ENCODE measurements at regions not wholly inside any gene's neighbourhood (a gene's known extent, or its start where the extent isn't known, plus 50 kb on each side); places are given as distances from the start of the nearest gene placed in this dataset.

DNA sequence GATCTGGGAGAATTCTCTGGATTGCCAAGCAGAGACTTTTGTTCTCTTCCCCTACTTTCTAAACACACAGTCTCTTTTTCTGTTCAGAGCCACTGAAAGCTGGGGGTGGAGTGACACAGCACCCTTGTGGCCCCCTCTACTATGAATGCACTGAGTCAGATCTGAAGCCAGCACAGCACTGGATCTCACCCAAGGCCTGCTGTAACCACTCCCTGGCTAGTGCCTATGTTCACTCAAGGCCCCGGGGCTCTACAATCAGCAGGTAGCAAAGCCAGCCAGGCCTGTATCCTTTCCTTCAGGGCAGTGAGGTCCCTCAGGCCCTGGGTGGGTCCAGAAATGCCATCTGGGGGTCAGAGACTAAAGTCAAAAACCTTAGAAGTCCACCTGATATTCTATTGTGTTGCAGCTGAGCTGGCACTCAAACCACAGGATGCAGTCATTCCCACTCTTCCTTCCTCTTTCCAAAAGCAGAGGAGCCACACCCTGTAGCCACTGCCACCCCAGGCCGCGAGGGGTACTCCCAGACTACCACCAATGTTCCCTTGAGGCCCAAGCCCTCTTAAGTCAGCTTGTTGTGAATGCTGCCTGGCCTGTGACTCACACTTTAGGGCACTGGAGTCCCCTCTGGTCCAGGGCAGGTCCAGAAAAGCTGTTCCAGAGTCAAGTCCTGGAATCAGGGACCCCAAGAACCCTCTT lies 110.1 kb upstream of the RXFP2 start:
- Histone ChIP-seq H4K5ac (ENCODE audit: insufficient read length, low read depth, low read length) (no peak overlapping the region), H3K79me2 (ENCODE audit: control insufficient read depth in 1 of 2, insufficient read depth in 2 of 2, low read length in 2 of 2) (no peaks in the 10 kb centered on the region), H2BK5ac (ENCODE audit: low read depth, low read length) (no peak overlapping the region), H3K18ac (ENCODE audit: extremely low read depth, low read length) (no peak overlapping the region), H4K8ac (ENCODE audit: extremely low read depth, insufficient read depth, low read length) (no peak overlapping the region; the same call in 1 of the 2 replicates), H3K4me3 (ENCODE audit: extremely low read depth in 1 of 4, insufficient read depth in 2 of 4, low read depth in 3 of 4, low read length in 4 of 4) (no peak overlapping the region), H3K36me3 (ENCODE audit: control insufficient read depth in 2 of 4, insufficient read depth in 4 of 4, low read length in 3 of 4) (no peaks in the 10 kb centered on the region), H2BK20ac (ENCODE audit: low read length) (no peak overlapping the region), H3K9me3 (ENCODE audit: insufficient read depth in 2 of 2, low read depth in 1 of 2, low read length in 1 of 2) (no peaks in the 10 kb centered on the region), H2BK15ac (ENCODE audit: low read length) (0 out of 2 replicates have a peak overlapping the region, but pooled peaks have one; percentile 81), H3K14ac (ENCODE audit: insufficient read length) (no peak overlapping the region), H2AK5ac (ENCODE audit: low read depth, low read length) (no peak overlapping the region), H2BK120ac (replicated peaks; ENCODE audit: low read depth, low read length) (no peak overlapping the region), H3K23ac (ENCODE audit: insufficient read length) (no peak overlapping the region), H3K23me2 (ENCODE audit: low read depth, low read length) (no peaks in the 10 kb centered on the region), H3K56ac (replicated peaks; ENCODE audit: insufficient read length, low read depth, low read length) (no peak overlapping the region), H3K9ac (replicated peaks in 1 of 4; ENCODE audit: extremely low read depth in 1 of 4, low read depth in 3 of 4, low read length in 3 of 4) (no peak overlapping the region), H4K20me1 (replicated peaks in 1 of 2; ENCODE audit: control insufficient read depth in 1 of 2, insufficient read depth in 2 of 2, low read length in 2 of 2) (no peaks in the 10 kb centered on the region), H3K79me1 (ENCODE audit: low read depth, low read length) (no peaks in the 10 kb centered on the region), H2BK12ac (ENCODE audit: low read depth, low read length) (no peak overlapping the region), H3K4ac (replicated peaks; ENCODE audit: insufficient read length, low read depth, low read length) (no peak overlapping the region), H2AFZ (ENCODE audit: low read length) (no peak overlapping the region), H3K27ac (ENCODE audit: low read depth, low read length) (no peak overlapping the region), H3K27me3 (replicated peaks in 1 of 4; ENCODE audit: control insufficient read depth in 3 of 4, extremely low read depth in 1 of 4, insufficient read depth in 3 of 4, low read length in 3 of 4) (no peaks in the 10 kb centered on the region), H3K4me1 (replicated peaks in 1 of 4; ENCODE audit: control insufficient read depth in 3 of 4, insufficient read depth in 4 of 4, low read length in 3 of 4) (peaks cover 0 to 5% (median under 1%) of the 10 kb centered on the region in 4 experiments; a peak in 2 of 7 replicates), H4K91ac (replicated peaks; ENCODE audit: insufficient read length, low read length) (no peak overlapping the region), H3K4me2 (ENCODE audit: insufficient read depth in 1 of 2, low read depth in 2 of 2, low read length in 2 of 2) (no peak overlapping the region)
- ChIA-PET CTCF (ENCODE audit: partially characterized antibody) (interaction anchor here (0.7 kb wide), 1 partner anchor 9 kb away, joined by 3 read pairs; no protein-coding TSS in a partner anchor), POLR2A (ENCODE audit: partially characterized antibody) (no interaction called here)
- WGBS, 2 experiments (ENCODE audit: extremely low coverage in 1 of 2, insufficient coverage in 1 of 2, insufficient read length in 1 of 2, insufficient replicate concordance in 2 of 2, low coverage in 1 of 2, low lambda C conversion rate in 2 of 2, missing lambda C conversion rate in 1 of 2) = 50% methylated on average over 2 of the region's 3 CpGs; no CpG with 5 or more reads in 1 of the 2 experiments
- no peak for TF ChIP-seq RBBP5 (IDR thresholded peaks at IDR 0.05; ENCODE audit: borderline replicate concordance, low read depth, low read length)
- TF ChIP-seq BACH1 (IDR thresholded peaks at IDR 0.05; ENCODE audit: low read length) = no peak
- TF ChIP-seq TAF1 (IDR thresholded peaks at IDR 0.05; ENCODE audit: low read depth, low read length) = no peak
- no peak for TF ChIP-seq SP1 (IDR thresholded peaks at IDR 0.05; ENCODE audit: low read depth, low read length)
- no peak for TF ChIP-seq SUZ12 (IDR thresholded peaks at IDR 0.05; ENCODE audit: low read length)
- TF ChIP-seq TCF12 (IDR thresholded peaks at IDR 0.05; ENCODE audit: low read depth, low read length) = no peak
- TF ChIP-seq BCL11A (IDR thresholded peaks at IDR 0.05; ENCODE audit: low read depth in 2 of 2, low read length in 2 of 2) = no peak
- DNase-seq (ENCODE audit: low read depth in 1 of 2, low spot score in 2 of 2) (no peak), FAIRE-seq (no peak)
